Lung (tissue), 11 donors: ENCODE measurements at regions not wholly inside any gene's neighbourhood (a gene's known extent, or its start where the extent isn't known, plus 50 kb on each side); places are given as distances from the start of the nearest gene placed in this dataset.
A peak's percentile ranks its signal among the peaks of the same experiment; 100 is the strongest.

Source experiments
- ATAC-seq: fragments of 200-7000 bp; cut with Tn5 transposase; one replicate; pipeline ENCODE4 v1.9.1; 2020; ENCODE audit warnings: moderate number of reproducible peaks; ENCODE audit not compliant: insufficient read depth, low FRiP score
- DNase-seq, 3 donors: peaks; one replicate each; pipeline ENCODE4 v3.0.0-alpha.2; 2013 to 2017
- H3K27ac ChIP-seq, 2 donors: one replicate each; pipeline ENCODE4 v1.5.1; 2013; ENCODE audit warnings: mild to moderate bottlenecking in 2 of 2, moderate library complexity in 2 of 2, control low read depth in 1 of 2, inconsistent platforms in 1 of 2, low read depth in 1 of 2, low read length in 1 of 2
- H3K27me3 ChIP-seq, 3 donors: one replicate each; pipeline ENCODE4 v1.5.1; 2013; ENCODE audit warnings: low read length in 2 of 3; ENCODE audit not compliant: control insufficient read depth in 3 of 3, insufficient read depth in 3 of 3
- H3K36me3 ChIP-seq, 4 donors: one replicate each; pipeline ENCODE4 v1.5.1; 2013; ENCODE audit warnings: low read length in 4 of 4, mild to moderate bottlenecking in 1 of 4, moderate library complexity in 1 of 4; ENCODE audit not compliant: control insufficient read depth in 4 of 4, insufficient read depth in 4 of 4
- H3K4me1 ChIP-seq, 5 donors: one replicate each; pipeline ENCODE4 v1.5.1; 2013; ENCODE audit warnings: low read length in 5 of 5, mild to moderate bottlenecking in 2 of 5, moderate library complexity in 1 of 5; ENCODE audit not compliant: control insufficient read depth in 5 of 5, insufficient read depth in 5 of 5
- H3K4me3 ChIP-seq: one replicate; pipeline ENCODE4 v1.5.1; 2013; ENCODE audit warnings: mild to moderate bottlenecking, control low read depth, moderate library complexity
- H3K9ac ChIP-seq, 2 donors: one replicate each; pipeline ENCODE4 v1.5.1; 2013; ENCODE audit warnings: low read length in 2 of 2, control low read depth in 1 of 2; ENCODE audit not compliant: insufficient read depth in 1 of 2
- H3K9me3 ChIP-seq, 4 donors: one replicate each; pipeline ENCODE4 v1.5.1; 2013; ENCODE audit warnings: low read length in 3 of 4, mild to moderate bottlenecking in 1 of 4, moderate library complexity in 1 of 4; ENCODE audit not compliant: control insufficient read depth in 4 of 4, insufficient read depth in 3 of 4
- CTCF ChIP-seq: IDR thresholded peaks from 2 replicates; pipeline ENCODE4 v1.5.1; 2012; ENCODE audit warnings: mild to moderate bottlenecking; ENCODE audit errors: control extremely low read depth, extremely low read depth
- WGBS, 2 donors: extraction: QIAGEN DNeasy Blood & Tissue Kit; methylation state at CpG; one replicate each; pipeline ENCODE4 v1.1.7; 2013; 5-methylcytosine and 5-hydroxymethylcytosine counted together
- donor health status: control.
- donor health status: control.
- donor health status: Bipolar disorder and iron deficiency.
- donor health status: healthy.
- donor health status: DM: yes; HTN: yes; CAD: no.

GRCh38 chr6:17218749-17219093 lies 62.4 kb upstream of the RBM24 start:
- no peak for DNase-seq
- Histone ChIP-seq H3K9me3 (no peaks in the 10 kb centered on the region), H3K9ac (no peak overlapping the region), H3K27ac (no peak overlapping the region), H3K36me3 (no peaks in the 10 kb centered on the region), H3K4me3 (no peak overlapping the region), H3K4me1 (peaks cover 0 to 9% (median 0%) of the 10 kb centered on the region in 5 donors), H3K27me3 (no peaks in the 10 kb centered on the region)
- no peak for TF ChIP-seq CTCF
- 90 to 93% methylated on average over 1 of the region's 1 CpG for WGBS, 2 donors
- no peak for ATAC-seq

DNA sequence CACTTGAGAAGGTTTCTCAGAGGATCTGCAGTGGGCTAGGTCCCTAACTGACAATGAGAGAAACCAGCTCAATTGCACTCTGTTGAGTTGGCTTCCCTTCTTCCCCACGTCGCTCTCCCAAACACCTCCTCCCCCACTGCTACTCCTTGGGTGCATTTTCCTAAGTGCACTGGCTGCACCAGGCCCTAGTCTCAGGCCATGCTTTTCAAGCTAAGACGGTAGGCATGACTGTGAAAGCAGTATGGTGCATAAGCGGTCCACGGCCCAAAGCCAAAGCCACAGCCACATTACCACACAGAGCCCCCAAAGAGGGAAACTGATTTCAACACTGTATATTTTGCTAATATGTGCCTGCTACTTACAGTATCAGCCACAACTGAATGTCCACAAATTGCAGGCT lies 62.1 kb upstream of the RBM24 start:
- no peak overlapping the region for H3K4me3 ChIP-seq
- peak in 1 of 3 donors; percentile 43 for DNase-seq
- H3K4me1 ChIP-seq, result peaks cover 0 to 7% (median 0%) of the 10 kb centered on the region in 5 donors
- WGBS, 2 donors, result 61 to 68% methylated on average over 5 of the region's 5 CpGs
- H3K9ac ChIP-seq, result no peak overlapping the region
- no peak for TF ChIP-seq CTCF
- no peaks in the 10 kb centered on the region for H3K36me3 ChIP-seq
- no peak overlapping the region for H3K27ac ChIP-seq
- no peaks in the 10 kb centered on the region for H3K27me3 ChIP-seq
- ATAC-seq, result no peak
- H3K9me3 ChIP-seq, result peaks cover 0 to 1% (median 0%) of the 10 kb centered on the region in 4 donors

GRCh38 chr6:17220040-17220910 lies 60.9 kb upstream of the RBM24 start:
- Histone ChIP-seq H3K9me3 (peaks cover 0 to 2% (median 0%) of the 10 kb centered on the region in 4 donors), H3K27me3 (no peaks in the 10 kb centered on the region), H3K4me1 (peaks cover 0 to 11% (median 0%) of the 10 kb centered on the region in 5 donors), H3K4me3 (no peak overlapping the region), H3K36me3 (no peaks in the 10 kb centered on the region), H3K27ac (no peak overlapping the region), H3K9ac (no peak overlapping the region)
- no peak for TF ChIP-seq CTCF
- DNase-seq (no peak), ATAC-seq (no peak)
- WGBS, 2 donors, result 75 to 82% methylated on average over 12 of the region's 12 CpGs
